Sigmoid colon (tissue), 6 donors: ENCODE measurements at regions not wholly inside any gene's neighbourhood (a gene's known extent, or its start where the extent isn't known, plus 50 kb on each side); places are given as distances from the start of the nearest gene placed in this dataset.
"Not testable (repeated sequence)": the region's sequence is repeated elsewhere in the genome, so short reads cannot be mapped to it uniquely, and the experiment has no call there.

Experiments
- DNase-seq: peaks from one replicate; pipeline ENCODE4 v3.0.0-alpha.2; 2019
- H3K27ac ChIP-seq, 4 donors: fragments of 200-600 bp; sonication (generic); one replicate each; pipeline ENCODE4 v1.5.1; 2016 to 2019; ENCODE audit warnings: mild to moderate bottlenecking in 1 of 4
- H3K27me3 ChIP-seq, 3 donors: fragments of 200-600 bp; sonication (generic); one replicate each; pipeline ENCODE4 v1.5.1; 2019; ENCODE audit warnings: mild to moderate bottlenecking in 1 of 3
- H3K36me3 ChIP-seq, 4 donors: fragments of 200-600 bp; sonication (generic); one replicate each; pipeline ENCODE4 v1.5.1; 2016 to 2019
- H3K4me1 ChIP-seq, 4 donors: fragments of 200-600 bp; sonication (generic); one replicate each; pipeline ENCODE4 v1.5.1; 2017 to 2019
- H3K4me3 ChIP-seq, 4 donors: fragments of 200-600 bp; sonication (generic); one replicate each; pipeline ENCODE4 v1.5.1; 2017 to 2019; ENCODE audit warnings: mild to moderate bottlenecking in 2 of 4, moderate library complexity in 1 of 4
- H3K9me3 ChIP-seq, 4 donors: fragments of 200-600 bp in 3 of 4; sonication (generic) in 3 of 4; one replicate each; pipeline versions ENCODE4 v1.5.1 to v1.6.1; 2013 to 2019
- CTCF ChIP-seq, 4 experiments: fragments of 450-650 bp in 3 of 4; fragments of 200-600 bp in 1 of 4; IDR thresholded peaks; one replicate each; pipeline ENCODE4 v1.5.1; 2016 to 2019; ENCODE audit warnings: antibody characterized with exemption in 4 of 4, mild to moderate bottlenecking in 3 of 4, moderate library complexity in 2 of 4
- EP300 ChIP-seq, 4 donors: sonication (generic); formaldehyde crosslinking; IDR thresholded peaks; one replicate each; pipeline ENCODE4 v1.6.1; 2017; ENCODE audit warnings: antibody characterized with exemption in 4 of 4
- POLR2A ChIP-seq, 2 donors: fragments of 450-650 bp; IDR thresholded peaks; one replicate each; pipeline ENCODE4 v1.6.1; 2016; ENCODE audit warnings: antibody characterized with exemption in 2 of 2, mild to moderate bottlenecking in 2 of 2, moderate library complexity in 2 of 2
- POLR2AphosphoS5 ChIP-seq, 4 donors: sonication (generic); formaldehyde crosslinking; IDR thresholded peaks; one replicate each; pipeline ENCODE4 v1.6.1; 2017; ENCODE audit warnings: antibody characterized with exemption in 4 of 4
- WGBS, 2 donors: extraction: QIAGEN DNeasy Blood & Tissue Kit; methylation state at CpG; one replicate each; pipeline ENCODE4 v1.1.7; 2013; 5-methylcytosine and 5-hydroxymethylcytosine counted together
- intact Hi-C: fragments of 100-400 bp; cut with DNase I; formaldehyde crosslinking; loops from one replicate; pipeline ENCODE4 v1.15.1; 2023
- donor health status: healthy with polysubstance abuse.
- donor health status: healthy.

GRCh38 chr4:81786063-81786763, 314.5 kb upstream of the RASGEF1B start:
- Histone ChIP-seq H3K36me3 (no peaks in the 10 kb centered on the region), H3K27me3 (no peaks in the 10 kb centered on the region), H3K4me1 (peaks cover 0 to 12% (median 5%) of the 10 kb centered on the region in 4 donors), H3K27ac (no peak overlapping the region), H3K9me3 (no peaks in the 10 kb centered on the region), H3K4me3 (no peak overlapping the region)
- intact Hi-C loops: no loop called here
- no peak for TF ChIP-seq POLR2A (IDR thresholded peaks at IDR 0.05)
- no peak for TF ChIP-seq POLR2AphosphoS5 (IDR thresholded peaks at IDR 0.05)
- no peak for TF ChIP-seq EP300 (IDR thresholded peaks at IDR 0.05)
- no peak for TF ChIP-seq CTCF (IDR thresholded peaks at IDR 0.05)
- DNase-seq: no peak
- 27 to 33% methylated on average over 4 of the region's 4 CpGs for WGBS, 2 donors

- Histone ChIP-seq H3K36me3 (no peaks in the 10 kb centered on the region), H3K4me1 (peaks cover 0 to 12% (median 5%) of the 10 kb centered on the region in 4 donors), H3K9me3 (no peaks in the 10 kb centered on the region), H3K4me3 (no peak overlapping the region), H3K27ac (no peak overlapping the region), H3K27me3 (no peaks in the 10 kb centered on the region)
- no peak for DNase-seq
- intact Hi-C loops: no loop called here
- TF ChIP-seq POLR2AphosphoS5 (IDR thresholded peaks at IDR 0.05) (no peak), CTCF (IDR thresholded peaks at IDR 0.05) (no peak), POLR2A (IDR thresholded peaks at IDR 0.05) (no peak), EP300 (IDR thresholded peaks at IDR 0.05) (no peak)
- WGBS, 2 donors: 94 to 97% methylated on average over 4 of the region's 4 CpGs
Measured at GRCh38 chr4:81785338-81785737, 313.6 kb upstream of the RASGEF1B start.

GRCh38 chr4:81783558-81783957, 311.9 kb upstream of the RASGEF1B start:
- Histone ChIP-seq H3K9me3 (no peaks in the 10 kb centered on the region), H3K27me3 (no peaks in the 10 kb centered on the region), H3K27ac (no peak overlapping the region), H3K4me1 (peaks cover 0 to 12% (median 5%) of the 10 kb centered on the region in 4 donors), H3K4me3 (no peak overlapping the region), H3K36me3 (no peaks in the 10 kb centered on the region)
- intact Hi-C loops: no loop called here
- DNase-seq: no peak
- TF ChIP-seq EP300 (IDR thresholded peaks at IDR 0.05): no peak
- no peak for TF ChIP-seq POLR2A (IDR thresholded peaks at IDR 0.05)
- TF ChIP-seq POLR2AphosphoS5 (IDR thresholded peaks at IDR 0.05): no peak
- no peak for TF ChIP-seq CTCF (IDR thresholded peaks at IDR 0.05)
- 91 to 92% methylated on average over 2 of the region's 2 CpGs for WGBS, 2 donors

- H3K36me3 ChIP-seq: no peaks in the 10 kb centered on the region
- no peaks in the 10 kb centered on the region for H3K27me3 ChIP-seq
- no peaks in the 10 kb centered on the region for H3K9me3 ChIP-seq
- intact Hi-C loops: no loop called here
- no peak for TF ChIP-seq POLR2AphosphoS5 (IDR thresholded peaks at IDR 0.05)
- TF ChIP-seq POLR2A (IDR thresholded peaks at IDR 0.05): no peak
- no peak for TF ChIP-seq CTCF (IDR thresholded peaks at IDR 0.05)
- TF ChIP-seq EP300 (IDR thresholded peaks at IDR 0.05): no peak
- no peak for DNase-seq
- H3K27ac ChIP-seq: no peak overlapping the region
- H3K4me1 ChIP-seq: peaks cover 0 to 10% (median 4%) of the 10 kb centered on the region in 4 donors
- no peak overlapping the region for H3K4me3 ChIP-seq
- 74 to 75% methylated on average over 2 of the region's 2 CpGs for WGBS, 2 donors
Measured at GRCh38 chr4:81781799-81782198, 310.1 kb upstream of the RASGEF1B start.

GRCh38 chr4:81777718-81778117, 306.0 kb upstream of the RASGEF1B start:
- H3K4me3 ChIP-seq, H3K27me3 ChIP-seq, DNase-seq, H3K4me1 ChIP-seq, H3K36me3 ChIP-seq, intact Hi-C loops, H3K27ac ChIP-seq, H3K9me3 ChIP-seq: not testable (repeated sequence)
- 80 to 90% methylated on average over 3 of the region's 3 CpGs for WGBS, 2 donors
